PC-9 (cell line): ENCODE measurements at regions not wholly inside any gene's neighbourhood (a gene's known extent, or its start where the extent isn't known, plus 50 kb on each side); places are given as distances from the start of the nearest gene placed in this dataset.

Experiments
- CTCF ChIP-seq: fragments of 200-600 bp; sonication (generic); conservative IDR thresholded peaks from 2 replicates; pipeline ENCODE4 v1.6.1; 2017; ENCODE audit warnings: mixed run types, antibody characterized with exemption, mild to moderate bottlenecking, moderate library complexity
- EZH2 ChIP-seq: fragments of 200-600 bp; sonication (generic); IDR thresholded peaks from 2 replicates; pipeline ENCODE4 v1.8.0; 2017; ENCODE audit warnings: antibody characterized with exemption, low read depth

- TF ChIP-seq CTCF (no peak), EZH2 (no peak)
Observed at GRCh38 chr12:90239732-90240260, 531.2 kb upstream of the ATP2B1 start.
